Fibroblast of villous mesenchyme (primary cell): ENCODE measurements at regions not wholly inside any gene's neighbourhood (a gene's known extent, or its start where the extent isn't known, plus 50 kb on each side); places are given as distances from the start of the nearest gene placed in this dataset.

ENCODE experiments used
- DNase-seq: peaks from one replicate; pipeline ENCODE4 v3.0.0-alpha.2; 2010; ENCODE audit warnings: low read depth
- H3K4me3 ChIP-seq: 2 replicates; pipeline ENCODE4 v1.5.1; 2011; ENCODE audit warnings: low read depth, mild to moderate bottlenecking, low read length
- TF ChIP-seq, protein P1 (sequence below): IDR thresholded peaks from 2 replicates; pipeline ENCODE4 v1.5.1; 2012; ENCODE audit warnings: low read depth, mild to moderate bottlenecking, low read length; ENCODE audit not compliant: insufficient read depth

DNA sequence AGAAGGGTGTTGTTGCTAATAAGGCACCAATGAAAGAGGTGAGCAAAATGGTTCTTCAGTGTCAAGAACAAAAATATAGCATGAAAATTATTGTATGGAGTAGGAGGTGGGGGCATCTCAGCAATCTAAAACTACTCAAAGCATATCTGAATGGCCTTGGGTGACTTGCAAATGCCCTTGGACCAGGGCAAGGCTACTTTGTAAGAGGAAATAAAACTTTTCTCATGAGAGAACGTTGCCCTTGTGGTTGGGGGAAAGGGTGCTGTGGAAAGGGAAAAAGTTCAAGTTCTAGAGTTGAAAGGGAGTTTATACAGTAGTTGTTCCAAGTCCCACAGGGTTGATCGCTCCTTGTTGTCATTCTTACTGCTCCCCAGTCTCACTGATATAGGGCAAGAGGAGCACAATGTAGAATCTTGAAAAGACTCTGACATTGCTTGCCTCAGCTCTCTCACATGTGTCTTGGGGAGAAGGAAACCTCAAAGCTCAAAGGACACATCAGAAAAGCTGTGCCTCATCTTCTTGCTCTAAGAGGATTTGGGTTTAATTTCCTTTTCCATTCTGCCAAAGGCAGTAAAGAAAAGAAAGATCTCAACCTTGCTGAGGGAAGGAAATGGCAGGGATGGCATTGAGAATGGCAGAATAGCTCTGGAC lies 270.5 kb downstream of the DUSP6 start:
- no peak overlapping the region for H3K4me3 ChIP-seq
- DNase-seq, result no peak
- TF ChIP-seq, protein P1, sequence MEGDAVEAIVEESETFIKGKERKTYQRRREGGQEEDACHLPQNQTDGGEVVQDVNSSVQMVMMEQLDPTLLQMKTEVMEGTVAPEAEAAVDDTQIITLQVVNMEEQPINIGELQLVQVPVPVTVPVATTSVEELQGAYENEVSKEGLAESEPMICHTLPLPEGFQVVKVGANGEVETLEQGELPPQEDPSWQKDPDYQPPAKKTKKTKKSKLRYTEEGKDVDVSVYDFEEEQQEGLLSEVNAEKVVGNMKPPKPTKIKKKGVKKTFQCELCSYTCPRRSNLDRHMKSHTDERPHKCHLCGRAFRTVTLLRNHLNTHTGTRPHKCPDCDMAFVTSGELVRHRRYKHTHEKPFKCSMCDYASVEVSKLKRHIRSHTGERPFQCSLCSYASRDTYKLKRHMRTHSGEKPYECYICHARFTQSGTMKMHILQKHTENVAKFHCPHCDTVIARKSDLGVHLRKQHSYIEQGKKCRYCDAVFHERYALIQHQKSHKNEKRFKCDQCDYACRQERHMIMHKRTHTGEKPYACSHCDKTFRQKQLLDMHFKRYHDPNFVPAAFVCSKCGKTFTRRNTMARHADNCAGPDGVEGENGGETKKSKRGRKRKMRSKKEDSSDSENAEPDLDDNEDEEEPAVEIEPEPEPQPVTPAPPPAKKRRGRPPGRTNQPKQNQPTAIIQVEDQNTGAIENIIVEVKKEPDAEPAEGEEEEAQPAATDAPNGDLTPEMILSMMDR, result no peak

DNA sequence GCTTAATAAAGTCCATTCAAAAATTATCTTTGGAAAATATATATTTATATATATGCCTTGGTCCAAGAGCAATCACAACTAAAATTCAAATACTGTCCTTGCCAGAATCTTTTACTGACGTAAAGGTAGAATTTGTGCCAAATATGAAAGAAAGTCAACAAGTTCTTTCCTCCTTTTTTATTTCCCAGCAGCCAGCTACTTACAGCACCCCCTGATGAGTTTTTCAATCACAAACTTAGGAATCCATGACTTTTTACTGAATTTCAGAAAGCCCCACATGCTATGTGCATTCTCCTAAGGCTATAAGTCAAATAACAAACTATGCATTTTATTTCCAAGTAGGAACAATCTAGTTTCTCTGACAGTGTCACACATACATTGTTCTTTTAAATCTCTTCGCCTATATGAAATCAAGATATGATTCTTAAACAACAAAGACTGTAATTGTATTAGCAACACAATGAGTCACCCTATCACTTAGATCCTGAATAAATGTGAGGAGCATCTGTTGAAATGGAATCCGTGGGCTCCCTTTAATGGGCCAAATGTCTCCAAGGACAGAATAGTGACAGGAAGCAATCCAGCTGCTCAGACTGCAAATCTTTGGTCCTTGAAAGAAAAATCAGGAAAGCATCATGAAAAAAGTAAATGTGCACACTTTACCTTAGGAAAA lies 271.4 kb downstream of the DUSP6 start:
- no peak overlapping the region for H3K4me3 ChIP-seq
- DNase-seq, result no peak
- TF ChIP-seq, protein P1, result no peak

DNA sequence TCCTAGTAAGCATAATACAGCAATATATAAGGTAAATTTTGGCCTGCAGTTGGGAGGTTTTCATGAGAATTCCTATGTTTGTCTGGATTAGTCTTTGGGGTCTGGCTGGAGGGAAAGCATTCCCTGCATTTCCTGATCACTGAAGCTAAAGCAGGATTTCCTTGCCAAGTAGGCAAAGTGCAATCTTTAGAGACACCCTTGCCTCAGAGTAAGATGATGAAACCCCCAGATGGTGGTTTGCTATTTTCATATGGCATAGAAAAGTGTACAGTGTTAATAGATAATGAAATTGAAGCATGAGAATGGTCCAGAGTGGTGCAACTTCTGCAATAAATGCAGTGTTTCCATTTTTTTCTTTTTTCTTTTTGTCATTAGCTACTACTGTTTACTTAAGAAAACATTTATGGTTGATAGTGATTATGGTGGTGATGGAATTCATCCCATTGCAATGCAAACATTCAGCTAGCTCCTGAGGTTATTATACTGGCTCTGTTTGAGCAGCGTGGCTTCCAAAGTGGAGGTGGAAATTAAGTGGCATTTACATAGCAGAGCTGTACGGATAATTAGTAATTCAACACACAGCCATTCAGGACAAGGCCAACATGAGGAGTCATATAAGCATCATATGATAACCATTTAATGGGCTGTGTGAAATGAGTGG lies 276.3 kb downstream of the DUSP6 start:
- peak; percentile 91 for DNase-seq
- no peak overlapping the region for H3K4me3 ChIP-seq
- TF ChIP-seq, protein P1, result no peak

DNA sequence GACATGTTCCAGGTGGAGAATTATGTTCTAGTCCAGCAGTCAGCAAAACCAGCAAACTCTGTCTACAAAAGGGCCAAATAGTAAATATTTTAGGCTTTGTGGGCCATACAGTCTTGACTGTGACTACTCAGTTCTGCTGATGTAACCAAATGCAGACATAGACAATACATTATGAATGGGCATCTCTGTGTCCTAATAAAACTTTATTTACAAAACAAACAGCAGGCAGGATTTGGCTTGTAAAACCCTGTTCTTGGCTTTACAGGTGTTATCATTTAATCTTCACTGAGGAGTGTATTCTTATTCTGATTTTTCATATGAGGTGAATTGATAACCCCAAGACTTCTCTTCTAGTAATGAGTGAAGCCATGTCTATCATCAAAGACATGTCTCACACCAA lies 278.6 kb downstream of the DUSP6 start:
- DNase-seq, result no peak
- TF ChIP-seq, protein P1, result no peak
- no peak overlapping the region for H3K4me3 ChIP-seq

DNA sequence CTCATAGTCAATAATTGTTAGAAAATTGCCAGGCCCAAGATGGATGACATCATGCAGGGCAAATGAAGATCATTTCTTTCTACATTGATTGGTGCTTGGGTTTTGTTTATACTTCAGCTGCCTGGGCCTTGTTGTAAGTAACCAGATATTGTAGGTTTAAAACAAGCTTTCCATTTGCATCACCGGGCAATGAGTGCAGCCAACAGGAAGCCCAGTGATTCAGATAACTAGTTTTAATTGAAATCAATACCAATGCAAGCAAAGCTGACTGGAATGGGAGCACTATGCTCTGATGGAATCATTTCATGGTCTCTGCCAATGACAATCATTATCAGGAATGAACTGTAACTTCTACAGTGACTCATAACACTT lies 279.3 kb downstream of the DUSP6 start:
- H3K4me3 ChIP-seq, result no peak overlapping the region
- DNase-seq, result peak; percentile 21
- TF ChIP-seq, protein P1, result no peak

DNA sequence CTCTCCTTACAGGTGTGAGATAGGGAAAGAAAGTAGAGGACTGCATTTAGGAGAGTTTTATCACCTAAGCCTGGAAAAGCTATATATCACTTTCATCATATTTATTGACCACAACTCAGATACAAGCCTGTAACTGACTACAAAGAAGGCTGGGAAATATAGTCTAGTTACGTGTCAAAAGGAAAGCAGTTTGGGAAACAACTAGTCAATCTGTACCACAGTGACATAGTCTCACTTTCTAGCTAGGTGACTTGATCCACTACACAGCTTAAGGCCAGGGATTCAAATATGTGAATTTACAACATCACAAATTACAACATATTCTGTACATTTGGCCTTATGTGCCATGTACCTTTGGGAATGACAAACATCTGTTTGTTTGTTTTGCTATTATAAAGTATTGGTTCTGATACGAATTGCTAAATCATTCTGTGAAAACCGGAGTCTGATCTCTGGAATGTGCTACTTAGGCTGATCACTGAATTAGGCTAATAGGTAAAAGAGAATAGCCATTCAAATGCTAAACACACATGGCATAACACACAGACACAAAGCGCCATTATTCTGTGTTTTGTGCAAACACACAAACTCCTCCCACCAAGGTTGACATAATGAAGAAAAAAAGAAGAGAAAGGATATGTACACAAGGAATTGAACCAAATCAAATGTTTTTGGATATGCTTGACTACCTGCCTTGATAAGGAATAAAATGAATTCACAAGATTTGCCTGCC lies 279.8 kb downstream of the DUSP6 start:
- TF ChIP-seq, protein P1, result no peak
- no peak for DNase-seq
- no peak overlapping the region for H3K4me3 ChIP-seq
